Colonic mucosa (tissue), 4 donors: ENCODE measurements at regions not wholly inside any gene's neighbourhood (a gene's known extent, or its start where the extent isn't known, plus 50 kb on each side); places are given as distances from the start of the nearest gene placed in this dataset.

Source experiments
- DNase-seq: peaks from one replicate; pipeline ENCODE4 v3.0.0-alpha.2; 2020
- H3K27ac ChIP-seq: fragments of 200-600 bp; one replicate; pipeline ENCODE4 v1.8.0; 2021
- H3K27me3 ChIP-seq: fragments of 200-600 bp; one replicate; pipeline ENCODE4 v1.8.0; 2021
- H3K36me3 ChIP-seq: fragments of 200-600 bp; one replicate; pipeline ENCODE4 v1.8.0; 2021
- H3K4me1 ChIP-seq: fragments of 200-600 bp; one replicate; pipeline ENCODE4 v1.8.0; 2021; ENCODE audit warnings: mild to moderate bottlenecking
- H3K4me3 ChIP-seq: fragments of 200-600 bp; one replicate; pipeline ENCODE4 v1.8.0; 2021
- H3K9ac ChIP-seq, 2 donors: one replicate each; pipeline ENCODE4 v1.7.0; 2013; ENCODE audit warnings: control low read depth in 2 of 2, low read depth in 2 of 2, low read length in 2 of 2
- H3K9me3 ChIP-seq: fragments of 200-600 bp; one replicate; pipeline ENCODE4 v1.8.0; 2021
- intact Hi-C: fragments of 100-400 bp; cut with DNase I; formaldehyde crosslinking; loops from one replicate; pipeline ENCODE4 v1.14.1; 2022
- TF ChIP-seq, protein P1 (sequence below): fragments of 200-600 bp; IDR thresholded peaks from one replicate; pipeline ENCODE4 v1.8.0; 2022; ENCODE audit warnings: antibody characterized with exemption, mild to moderate bottlenecking
- donor health status: healthy.
- donor health status: DM: no; HTN: no; CAD: no.
- donor health status: DM: no; HTN: no; CAD: no.

DNA sequence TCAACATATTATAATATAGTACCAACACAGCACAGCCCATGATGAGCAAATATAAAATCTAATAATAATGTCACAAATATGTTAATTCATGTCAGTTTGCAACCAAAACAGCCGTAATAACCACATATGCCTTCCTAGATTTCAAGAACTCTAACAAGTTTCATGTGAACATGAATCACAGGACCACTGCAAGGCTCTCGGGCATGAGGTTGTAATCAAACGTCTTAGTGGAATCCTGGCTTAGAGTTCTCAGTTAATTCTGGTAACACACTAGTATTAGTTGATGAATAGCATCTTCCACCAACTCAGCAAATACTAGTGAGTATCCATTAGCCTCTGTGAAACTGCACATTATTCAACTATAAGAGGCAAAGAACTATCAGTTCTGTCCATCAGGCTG, 379.3 kb upstream of the TENM3 start:
- H3K4me1 ChIP-seq, result no peaks in the 10 kb centered on the region
- intact Hi-C loops, result no loop called here
- no peak for DNase-seq

GRCh38 chr4:181870326-181870725, 372.9 kb upstream of the TENM3 start:
- Histone ChIP-seq H3K27me3 (no peaks in the 10 kb centered on the region), H3K36me3 (no peaks in the 10 kb centered on the region), H3K9me3 (no peaks in the 10 kb centered on the region), H3K4me3 (no peak overlapping the region), H3K27ac (no peak overlapping the region), H3K4me1 (no peaks in the 10 kb centered on the region), H3K9ac (no peak overlapping the region)
- no peak for DNase-seq
- TF ChIP-seq, protein P1, sequence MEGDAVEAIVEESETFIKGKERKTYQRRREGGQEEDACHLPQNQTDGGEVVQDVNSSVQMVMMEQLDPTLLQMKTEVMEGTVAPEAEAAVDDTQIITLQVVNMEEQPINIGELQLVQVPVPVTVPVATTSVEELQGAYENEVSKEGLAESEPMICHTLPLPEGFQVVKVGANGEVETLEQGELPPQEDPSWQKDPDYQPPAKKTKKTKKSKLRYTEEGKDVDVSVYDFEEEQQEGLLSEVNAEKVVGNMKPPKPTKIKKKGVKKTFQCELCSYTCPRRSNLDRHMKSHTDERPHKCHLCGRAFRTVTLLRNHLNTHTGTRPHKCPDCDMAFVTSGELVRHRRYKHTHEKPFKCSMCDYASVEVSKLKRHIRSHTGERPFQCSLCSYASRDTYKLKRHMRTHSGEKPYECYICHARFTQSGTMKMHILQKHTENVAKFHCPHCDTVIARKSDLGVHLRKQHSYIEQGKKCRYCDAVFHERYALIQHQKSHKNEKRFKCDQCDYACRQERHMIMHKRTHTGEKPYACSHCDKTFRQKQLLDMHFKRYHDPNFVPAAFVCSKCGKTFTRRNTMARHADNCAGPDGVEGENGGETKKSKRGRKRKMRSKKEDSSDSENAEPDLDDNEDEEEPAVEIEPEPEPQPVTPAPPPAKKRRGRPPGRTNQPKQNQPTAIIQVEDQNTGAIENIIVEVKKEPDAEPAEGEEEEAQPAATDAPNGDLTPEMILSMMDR, result no peak
- intact Hi-C loops, result no loop called here

More for the DNA sequence above, 379.3 kb upstream of the TENM3 start:
- Histone ChIP-seq H3K27ac (no peak overlapping the region), H3K27me3 (no peaks in the 10 kb centered on the region), H3K9me3 (no peaks in the 10 kb centered on the region), H3K9ac (no peak overlapping the region), H3K36me3 (no peaks in the 10 kb centered on the region), H3K4me3 (no peak overlapping the region)
- TF ChIP-seq, protein P1, result no peak

DNA sequence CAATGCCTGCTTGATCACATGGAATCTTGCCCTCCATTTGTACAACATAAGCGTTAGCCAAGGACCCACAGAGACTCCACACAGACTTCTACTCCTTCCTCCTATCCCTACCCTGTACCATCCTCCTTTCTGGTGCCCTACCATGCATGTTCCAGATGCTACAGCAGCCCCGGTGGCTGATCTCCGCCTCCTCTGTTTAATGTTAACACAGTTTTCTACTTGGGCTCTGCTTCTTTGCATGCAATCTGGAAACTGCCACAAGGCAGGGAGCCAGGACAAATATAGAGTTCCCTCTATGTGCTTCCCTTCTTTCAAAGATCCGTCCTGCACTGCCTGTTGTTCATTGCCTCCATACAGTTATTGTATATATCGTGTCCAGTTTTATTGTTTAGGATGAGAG, 368.6 kb upstream of the TENM3 start:
- Histone ChIP-seq H3K27ac (no peak overlapping the region), H3K9ac (no peak overlapping the region), H3K9me3 (no peaks in the 10 kb centered on the region), H3K4me1 (no peaks in the 10 kb centered on the region), H3K36me3 (no peaks in the 10 kb centered on the region), H3K4me3 (no peak overlapping the region), H3K27me3 (no peaks in the 10 kb centered on the region)
- TF ChIP-seq, protein P1, result no peak
- no peak for DNase-seq
- intact Hi-C loops, result no loop called here

- no peak for DNase-seq
- Histone ChIP-seq H3K9me3 (no peaks in the 10 kb centered on the region), H3K4me3 (no peak overlapping the region), H3K27me3 (no peaks in the 10 kb centered on the region), H3K36me3 (no peaks in the 10 kb centered on the region), H3K9ac (no peak overlapping the region), H3K27ac (no peak overlapping the region), H3K4me1 (no peaks in the 10 kb centered on the region)
- TF ChIP-seq, protein P1, result no peak
- intact Hi-C loops, result no loop called here
Measured at GRCh38 chr4:181877329-181877848, 365.8 kb upstream of the TENM3 start.

- H3K27me3 ChIP-seq, result no peaks in the 10 kb centered on the region
- H3K36me3 ChIP-seq, result no peaks in the 10 kb centered on the region
- H3K4me3 ChIP-seq, result no peak overlapping the region
- no peaks in the 10 kb centered on the region for H3K4me1 ChIP-seq
- H3K9me3 ChIP-seq, result no peaks in the 10 kb centered on the region
- no peak overlapping the region for H3K9ac ChIP-seq
- no peak for DNase-seq
- no peak overlapping the region for H3K27ac ChIP-seq
- TF ChIP-seq, protein P1, result no peak
- intact Hi-C loops, result no loop called here
Measured at GRCh38 chr4:181890031-181890430, 353.2 kb upstream of the TENM3 start.
